ENCODE measurements at regions not wholly inside any gene's neighbourhood (a gene's known extent, or its start where the extent isn't known, plus 50 kb on each side); places are given as distances from the start of the nearest gene placed in this dataset.

DNA sequence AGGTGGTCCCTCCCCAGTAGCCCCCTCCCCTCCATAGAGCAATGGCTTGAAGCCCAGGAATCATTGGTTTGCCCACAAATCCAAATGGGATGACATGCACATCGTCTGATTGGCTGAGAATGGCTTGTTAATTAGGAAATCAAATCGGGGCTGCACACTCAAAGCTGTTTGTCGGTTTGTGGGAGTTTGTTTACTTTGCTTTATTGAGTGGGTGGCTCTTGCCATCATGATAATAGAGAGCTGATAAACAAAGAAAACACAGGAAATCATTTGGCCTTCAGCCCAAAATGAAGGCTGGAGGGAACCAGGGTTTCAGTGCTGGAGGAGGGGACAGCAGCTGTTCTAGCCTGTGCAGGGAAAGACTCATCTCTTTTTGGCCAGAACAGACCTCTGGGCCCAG, 316.3 kb downstream of the CBLN1 start:
- no peak for DNase-seq (ENCODE audit: low spot score)
- ChIA-PET CTCF (no interaction called here), POLR2A (ENCODE audit: low non-redundant PET) (no interaction called here)
- TF ChIP-seq CTCF (conservative IDR thresholded peaks at IDR 0.05; ENCODE audit: low read depth): no peak
- H3K27ac ChIP-seq: peak overlapping the region; percentile 75

GRCh38 chr16:48963901-48964615, 317.6 kb downstream of the CBLN1 start:
- ChIA-PET POLR2A (ENCODE audit: low non-redundant PET) (no interaction called here), CTCF (interaction anchor here (0.7 kb wide), 1 partner anchor 1803 kb away, joined by 5 read pairs; no protein-coding TSS in a partner anchor)
- no peak for TF ChIP-seq CTCF (conservative IDR thresholded peaks at IDR 0.05; ENCODE audit: low read depth)
- H3K27ac ChIP-seq: peak overlapping the region; percentile 78
- peak; percentile 86 for DNase-seq (ENCODE audit: low spot score)

GRCh38 chr16:48963306-48963705, 318.3 kb downstream of the CBLN1 start:
- ChIA-PET CTCF (no interaction called here), POLR2A (ENCODE audit: low non-redundant PET) (no interaction called here)
- peak overlapping the region; percentile 78 for H3K27ac ChIP-seq
- TF ChIP-seq CTCF (conservative IDR thresholded peaks at IDR 0.05; ENCODE audit: low read depth): no peak
- peak; percentile 64 for DNase-seq (ENCODE audit: low spot score)

- no peak overlapping the region for H3K27ac ChIP-seq
- CTCF ChIA-PET: no interaction called here
- POLR2A ChIA-PET (ENCODE audit: low non-redundant PET): no interaction called here
- peak; percentile 67 for DNase-seq (ENCODE audit: low spot score)
- no peak for TF ChIP-seq CTCF (conservative IDR thresholded peaks at IDR 0.05; ENCODE audit: low read depth)
Measured at GRCh38 chr16:48961546-48961945, 320.1 kb downstream of the CBLN1 start.

DNA sequence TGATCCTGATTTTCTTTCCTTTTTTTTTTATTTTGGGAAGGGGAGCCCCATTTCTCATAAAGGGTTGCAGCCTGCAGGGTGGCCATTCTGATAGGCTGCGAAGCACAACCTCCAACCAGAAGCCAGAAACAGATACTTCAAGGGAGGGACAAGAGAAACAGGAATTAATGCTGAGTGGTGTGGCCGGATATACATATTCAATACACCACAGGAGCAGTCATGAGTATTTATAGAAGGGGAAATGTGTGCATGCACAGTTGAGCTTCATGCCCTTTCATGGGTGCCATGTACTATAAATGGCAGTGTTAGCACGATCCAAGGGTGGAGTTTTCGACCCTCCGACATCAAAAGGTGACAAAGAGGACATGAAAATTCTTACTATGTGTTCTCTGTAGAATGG, 320.8 kb downstream of the CBLN1 start:
- H3K27ac ChIP-seq: no peak overlapping the region
- DNase-seq (ENCODE audit: low spot score): no peak
- no peak for TF ChIP-seq CTCF (conservative IDR thresholded peaks at IDR 0.05; ENCODE audit: low read depth)
- ChIA-PET CTCF (interaction anchor here (0.7 kb wide), 1 partner anchor 1314 kb away, joined by 5 read pairs; no protein-coding TSS in a partner anchor), POLR2A (ENCODE audit: low non-redundant PET) (no interaction called here)

DNA sequence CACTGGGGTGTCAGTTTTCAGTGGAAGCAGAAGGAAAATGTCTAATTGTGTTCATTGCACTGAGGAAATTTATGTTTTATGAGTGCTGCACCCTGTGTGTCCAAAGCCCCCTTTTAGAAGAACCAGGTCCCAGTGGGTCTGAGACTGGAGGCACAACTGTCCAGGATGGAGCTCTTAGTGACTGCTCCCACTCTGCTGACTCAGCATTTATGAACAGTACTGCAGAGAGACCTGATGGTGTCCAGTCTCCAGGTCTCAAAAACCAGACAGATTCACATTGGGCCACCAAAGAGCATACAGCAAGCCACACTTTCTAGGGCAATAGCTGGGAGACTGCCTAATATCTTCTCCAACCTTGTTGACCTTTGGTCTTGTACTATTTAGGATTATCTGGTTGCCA, 321.9 kb downstream of the CBLN1 start:
- H3K27ac ChIP-seq: no peak overlapping the region
- TF ChIP-seq CTCF (conservative IDR thresholded peaks at IDR 0.05; ENCODE audit: low read depth): no peak
- CTCF ChIA-PET: no interaction called here
- no peak for DNase-seq (ENCODE audit: low spot score)
- POLR2A ChIA-PET (ENCODE audit: low non-redundant PET): no interaction called here

Measured in RWPE1 (cell line).